ENCODE measurements at regions not wholly inside any gene's neighbourhood (a gene's known extent, or its start where the extent isn't known, plus 50 kb on each side); places are given as distances from the start of the nearest gene placed in this dataset.
"Not testable (repeated sequence)": the region's sequence is repeated elsewhere in the genome, so short reads cannot be mapped to it uniquely, and the experiment has no call there.

DNA sequence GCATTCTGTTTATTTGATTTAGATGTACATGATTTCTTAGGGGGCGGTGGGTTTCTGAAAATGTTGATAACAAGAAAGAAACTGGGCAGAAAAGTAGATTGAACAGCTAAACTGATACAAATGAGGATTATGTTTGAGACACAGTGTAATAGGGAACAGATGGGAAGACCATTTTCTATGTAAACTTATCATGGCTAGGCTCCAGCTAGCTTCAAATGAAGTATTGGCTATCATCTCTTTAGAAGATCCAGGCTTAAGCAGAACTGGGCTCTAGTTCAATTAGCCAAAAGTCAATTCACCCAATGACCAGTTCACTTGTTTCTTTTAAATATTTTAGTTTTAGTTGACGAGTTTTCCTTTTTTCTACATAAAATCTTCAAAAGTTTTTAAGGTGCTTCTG, 639.5 kb downstream of the ANKRD7 start:
- 57 to 78% (median 64%) methylated on average over 2 of the region's 2 CpGs for WGBS, 3 donors
- H3K27me3 ChIP-seq (ENCODE audit: control insufficient read depth in 3 of 3, insufficient read depth in 3 of 3, low read length in 3 of 3) = no peaks in the 10 kb centered on the region
- FAIRE-seq (no peak), DNase-seq (no peak)
- no peak overlapping the region for H3K4me3 ChIP-seq (ENCODE audit: low read depth in 1 of 3, low read length in 3 of 3)
- no peaks in the 10 kb centered on the region for H3K9me3 ChIP-seq (ENCODE audit: control insufficient read depth in 2 of 2, insufficient read depth in 1 of 2, low read depth in 1 of 2, low read length in 1 of 2)
- no peak overlapping the region for H3K27ac ChIP-seq (ENCODE audit: low read depth in 1 of 3, low read length in 2 of 3)
- no peaks in the 10 kb centered on the region for H3K4me1 ChIP-seq (ENCODE audit: control insufficient read depth in 3 of 3, insufficient read depth in 2 of 3, low read depth in 1 of 3, low read length in 2 of 3)
- H3K36me3 ChIP-seq (ENCODE audit: control insufficient read depth in 3 of 3, insufficient read depth in 2 of 3, low read depth in 1 of 3, low read length in 3 of 3) = no peaks in the 10 kb centered on the region

DNA sequence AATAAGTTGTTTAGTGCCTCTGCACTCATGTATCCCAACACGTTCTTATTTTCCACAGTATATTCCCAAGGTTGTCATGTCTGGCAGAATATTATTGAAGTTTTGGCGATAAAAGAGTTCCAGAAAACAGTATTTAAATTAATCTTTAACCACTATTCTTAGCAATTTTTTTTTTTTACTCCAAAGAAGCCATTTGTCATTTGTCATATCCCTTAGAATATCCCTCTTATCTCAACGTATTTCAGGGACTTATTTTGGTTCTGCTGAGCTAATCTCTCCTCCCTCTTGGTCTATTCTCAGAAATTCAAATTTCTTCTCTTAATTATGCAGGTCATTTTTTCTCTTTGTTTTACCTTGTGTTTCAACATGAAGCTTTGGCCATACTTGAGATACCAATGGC, 643.4 kb downstream of the ANKRD7 start:
- FAIRE-seq = no peak
- WGBS, 3 donors = 35 to 49% (median 37%) methylated on average over 3 of the region's 3 CpGs
- Histone ChIP-seq H3K4me3 (ENCODE audit: low read depth in 1 of 3, low read length in 3 of 3) (no peak overlapping the region), H3K27me3 (ENCODE audit: control insufficient read depth in 3 of 3, insufficient read depth in 3 of 3, low read length in 3 of 3) (no peaks in the 10 kb centered on the region), H3K27ac (ENCODE audit: low read depth in 1 of 3, low read length in 2 of 3) (no peak overlapping the region), H3K4me1 (ENCODE audit: control insufficient read depth in 3 of 3, insufficient read depth in 2 of 3, low read depth in 1 of 3, low read length in 2 of 3) (no peaks in the 10 kb centered on the region), H3K36me3 (ENCODE audit: control insufficient read depth in 3 of 3, insufficient read depth in 2 of 3, low read depth in 1 of 3, low read length in 3 of 3) (no peaks in the 10 kb centered on the region), H3K9me3 (ENCODE audit: control insufficient read depth in 2 of 2, insufficient read depth in 1 of 2, low read depth in 1 of 2, low read length in 1 of 2) (no peaks in the 10 kb centered on the region)
- DNase-seq = no peak

DNA sequence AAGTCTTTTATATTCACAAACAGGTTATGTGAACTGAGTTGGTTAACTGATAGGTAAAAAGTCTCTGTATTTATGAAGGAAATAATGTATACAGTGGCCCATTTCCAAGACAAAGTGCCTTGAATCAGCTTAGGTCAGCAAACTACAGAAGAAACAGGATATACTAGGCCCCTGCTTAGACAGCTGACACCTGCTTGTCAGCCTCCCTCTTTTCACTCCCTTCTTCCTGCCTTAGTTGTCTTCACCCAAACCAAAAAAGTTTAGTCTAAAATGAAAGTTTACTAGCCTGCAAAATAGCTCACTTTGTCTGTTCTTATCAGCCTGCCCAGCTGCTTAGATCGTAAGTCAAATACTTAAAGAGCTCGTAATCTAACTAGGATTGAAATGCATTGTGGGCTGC, 644.6 kb downstream of the ANKRD7 start:
- FAIRE-seq; H3K36me3 ChIP-seq (ENCODE audit: control insufficient read depth in 3 of 3, insufficient read depth in 2 of 3, low read depth in 1 of 3, low read length in 3 of 3); H3K27ac ChIP-seq (ENCODE audit: low read depth in 1 of 3, low read length in 2 of 3); H3K4me3 ChIP-seq (ENCODE audit: low read depth in 1 of 3, low read length in 3 of 3); H3K4me1 ChIP-seq (ENCODE audit: control insufficient read depth in 3 of 3, insufficient read depth in 2 of 3, low read depth in 1 of 3, low read length in 2 of 3); H3K27me3 ChIP-seq (ENCODE audit: control insufficient read depth in 3 of 3, insufficient read depth in 3 of 3, low read length in 3 of 3); DNase-seq; H3K9me3 ChIP-seq (ENCODE audit: control insufficient read depth in 2 of 2, insufficient read depth in 1 of 2, low read depth in 1 of 2, low read length in 1 of 2): not testable (repeated sequence)
- WGBS, 3 donors = 30 to 62% (median 49%) methylated on average over 2 of the region's 2 CpGs

DNA sequence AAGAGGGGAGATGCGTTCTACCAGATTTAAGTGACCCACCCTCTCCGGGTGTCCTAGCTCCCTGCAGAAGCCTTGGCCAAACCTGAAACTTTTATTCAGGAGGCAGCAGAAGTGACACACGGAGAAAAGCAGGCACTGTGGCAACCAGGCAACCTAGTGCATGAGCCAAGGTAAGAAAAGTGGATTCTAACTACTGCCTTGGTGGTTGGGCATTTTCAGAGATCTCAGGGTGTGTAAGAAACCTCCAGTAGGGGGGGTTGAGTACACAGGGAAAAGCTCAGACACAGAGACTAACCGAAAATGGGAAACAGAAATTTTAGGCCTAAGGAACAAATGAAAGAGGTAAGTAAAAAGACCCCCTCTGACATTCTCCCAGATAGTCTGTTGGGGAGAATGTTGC, 645.7 kb downstream of the ANKRD7 start:
- Histone ChIP-seq H3K27ac (ENCODE audit: low read depth in 1 of 3, low read length in 2 of 3) (no peak overlapping the region), H3K9me3 (ENCODE audit: control insufficient read depth in 2 of 2, insufficient read depth in 1 of 2, low read depth in 1 of 2, low read length in 1 of 2) (no peaks in the 10 kb centered on the region), H3K36me3 (ENCODE audit: control insufficient read depth in 3 of 3, insufficient read depth in 2 of 3, low read depth in 1 of 3, low read length in 3 of 3) (no peaks in the 10 kb centered on the region), H3K4me1 (ENCODE audit: control insufficient read depth in 3 of 3, insufficient read depth in 2 of 3, low read depth in 1 of 3, low read length in 2 of 3) (no peaks in the 10 kb centered on the region), H3K4me3 (ENCODE audit: low read depth in 1 of 3, low read length in 3 of 3) (no peak overlapping the region), H3K27me3 (ENCODE audit: control insufficient read depth in 3 of 3, insufficient read depth in 3 of 3, low read length in 3 of 3) (no peaks in the 10 kb centered on the region)
- DNase-seq (no peak), FAIRE-seq (no peak)
- 74 to 83% (median 80%) methylated on average over 4 of the region's 4 CpGs for WGBS, 3 donors

- WGBS, 3 donors = 36 to 57% (median 51%) methylated on average over 3 of the region's 3 CpGs
Observed at GRCh38 chr7:118872568-118872967, 648.1 kb downstream of the ANKRD7 start.

GRCh38 chr7:118877187-118877586, 652.7 kb downstream of the ANKRD7 start:
- no peaks in the 10 kb centered on the region for H3K4me1 ChIP-seq (ENCODE audit: control insufficient read depth in 3 of 3, insufficient read depth in 2 of 3, low read depth in 1 of 3, low read length in 2 of 3)
- FAIRE-seq (no peak), DNase-seq (no peak)
- no peak overlapping the region for H3K4me3 ChIP-seq (ENCODE audit: low read depth in 1 of 3, low read length in 3 of 3)
- 38 to 72% (median 54%) methylated on average over 2 of the region's 2 CpGs for WGBS, 3 donors
- peaks cover 0 to 2% of the 10 kb centered on the region in 2 donors for H3K9me3 ChIP-seq (ENCODE audit: control insufficient read depth in 2 of 2, insufficient read depth in 1 of 2, low read depth in 1 of 2, low read length in 1 of 2)
- H3K27ac ChIP-seq (ENCODE audit: low read depth in 1 of 3, low read length in 2 of 3) = no peak overlapping the region
- no peaks in the 10 kb centered on the region for H3K27me3 ChIP-seq (ENCODE audit: control insufficient read depth in 3 of 3, insufficient read depth in 3 of 3, low read length in 3 of 3)
- no peaks in the 10 kb centered on the region for H3K36me3 ChIP-seq (ENCODE audit: control insufficient read depth in 3 of 3, insufficient read depth in 2 of 3, low read depth in 1 of 3, low read length in 3 of 3)

More at GRCh38 chr7:118872568-118872967, 648.1 kb downstream of the ANKRD7 start:
- Histone ChIP-seq H3K36me3 (ENCODE audit: control insufficient read depth in 3 of 3, insufficient read depth in 2 of 3, low read depth in 1 of 3, low read length in 3 of 3) (no peaks in the 10 kb centered on the region), H3K27me3 (ENCODE audit: control insufficient read depth in 3 of 3, insufficient read depth in 3 of 3, low read length in 3 of 3) (no peaks in the 10 kb centered on the region), H3K4me1 (ENCODE audit: control insufficient read depth in 3 of 3, insufficient read depth in 2 of 3, low read depth in 1 of 3, low read length in 2 of 3) (no peaks in the 10 kb centered on the region), H3K9me3 (ENCODE audit: control insufficient read depth in 2 of 2, insufficient read depth in 1 of 2, low read depth in 1 of 2, low read length in 1 of 2) (no peaks in the 10 kb centered on the region), H3K4me3 (ENCODE audit: low read depth in 1 of 3, low read length in 3 of 3) (no peak overlapping the region), H3K27ac (ENCODE audit: low read depth in 1 of 3, low read length in 2 of 3) (no peak overlapping the region)
- FAIRE-seq (no peak), DNase-seq (no peak)

DNA sequence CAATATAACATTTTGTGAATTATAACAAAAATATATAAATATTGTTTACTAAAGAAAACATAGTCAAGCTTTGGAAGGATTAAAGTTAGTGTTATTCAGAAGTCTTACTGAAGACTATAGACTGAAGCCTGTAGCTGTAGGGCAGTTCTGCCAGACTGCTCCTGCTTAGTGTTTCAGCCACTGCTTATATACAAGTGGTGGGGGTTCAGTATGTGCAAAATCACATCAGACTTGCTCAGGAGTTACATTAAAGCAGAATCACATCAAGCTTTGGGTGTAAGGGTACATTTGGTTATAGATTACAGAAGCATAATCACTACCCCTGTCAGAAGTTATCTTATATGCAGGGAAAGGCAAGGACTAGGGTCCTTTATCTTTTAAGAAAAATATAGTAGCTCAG, 653.8 kb downstream of the ANKRD7 start:
- H3K36me3 ChIP-seq (ENCODE audit: control insufficient read depth in 3 of 3, insufficient read depth in 2 of 3, low read depth in 1 of 3, low read length in 3 of 3) = no peaks in the 10 kb centered on the region
- no peaks in the 10 kb centered on the region for H3K4me1 ChIP-seq (ENCODE audit: control insufficient read depth in 3 of 3, insufficient read depth in 2 of 3, low read depth in 1 of 3, low read length in 2 of 3)
- DNase-seq (no peak), FAIRE-seq (no peak)
- peaks cover 0 to 2% of the 10 kb centered on the region in 2 donors for H3K9me3 ChIP-seq (ENCODE audit: control insufficient read depth in 2 of 2, insufficient read depth in 1 of 2, low read depth in 1 of 2, low read length in 1 of 2)
- H3K27ac ChIP-seq (ENCODE audit: low read depth in 1 of 3, low read length in 2 of 3) = no peak overlapping the region
- H3K27me3 ChIP-seq (ENCODE audit: control insufficient read depth in 3 of 3, insufficient read depth in 3 of 3, low read length in 3 of 3) = no peaks in the 10 kb centered on the region
- H3K4me3 ChIP-seq (ENCODE audit: low read depth in 1 of 3, low read length in 3 of 3) = no peak overlapping the region

DNA sequence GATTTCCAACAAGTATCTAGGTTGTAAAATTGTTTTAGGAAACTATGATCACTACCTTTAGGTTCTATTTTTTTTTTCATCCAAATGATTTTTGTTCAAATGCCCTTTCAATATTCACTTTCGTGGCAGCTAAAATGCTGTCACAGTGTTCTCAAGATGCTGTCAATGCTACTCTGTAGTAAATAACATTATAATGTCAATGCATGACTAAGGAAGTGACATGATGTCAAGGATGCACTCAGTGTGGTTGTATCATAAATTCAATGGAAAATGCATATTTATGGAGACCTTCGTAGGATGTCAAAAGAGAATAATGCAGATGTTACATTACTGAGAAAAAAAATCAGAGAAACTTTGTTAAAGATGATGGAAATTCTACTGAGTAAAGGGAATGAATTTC, 673.8 kb downstream of the ANKRD7 start:
- FAIRE-seq = no peak
- WGBS, 3 donors = 73 to 89% (median 79%) methylated on average over 2 of the region's 2 CpGs
- H3K9me3 ChIP-seq (ENCODE audit: control insufficient read depth in 2 of 2, insufficient read depth in 1 of 2, low read depth in 1 of 2, low read length in 1 of 2) = no peaks in the 10 kb centered on the region
- no peaks in the 10 kb centered on the region for H3K4me1 ChIP-seq (ENCODE audit: control insufficient read depth in 3 of 3, insufficient read depth in 2 of 3, low read depth in 1 of 3, low read length in 2 of 3)
- DNase-seq = no peak
- no peak overlapping the region for H3K27ac ChIP-seq (ENCODE audit: low read depth in 1 of 3, low read length in 2 of 3)
- no peak overlapping the region for H3K4me3 ChIP-seq (ENCODE audit: low read depth in 1 of 3, low read length in 3 of 3)
- no peaks in the 10 kb centered on the region for H3K36me3 ChIP-seq (ENCODE audit: control insufficient read depth in 3 of 3, insufficient read depth in 2 of 3, low read depth in 1 of 3, low read length in 3 of 3)
- H3K27me3 ChIP-seq (ENCODE audit: control insufficient read depth in 3 of 3, insufficient read depth in 3 of 3, low read length in 3 of 3) = no peaks in the 10 kb centered on the region

DNA sequence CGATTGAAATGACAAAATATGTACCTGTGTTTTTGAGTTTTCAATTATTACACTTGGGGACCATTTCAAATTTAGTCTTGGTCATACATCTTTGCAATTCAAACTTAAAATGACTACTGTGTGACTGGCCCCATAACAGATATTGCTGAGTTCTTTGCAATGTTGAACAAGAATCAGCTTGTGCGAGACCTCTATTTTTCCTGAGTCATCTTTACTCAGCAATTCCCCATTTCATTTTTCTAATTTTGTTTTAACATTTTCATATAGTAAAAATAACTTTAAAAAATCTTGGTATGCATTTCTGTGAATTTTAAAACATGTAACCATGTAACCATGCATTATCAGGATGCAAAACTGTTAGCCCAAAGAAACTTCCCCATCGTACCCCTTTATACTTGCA, 678.1 kb downstream of the ANKRD7 start:
- Histone ChIP-seq H3K27ac (ENCODE audit: low read depth in 1 of 3, low read length in 2 of 3) (no peak overlapping the region), H3K27me3 (ENCODE audit: control insufficient read depth in 3 of 3, insufficient read depth in 3 of 3, low read length in 3 of 3) (no peaks in the 10 kb centered on the region), H3K4me3 (ENCODE audit: low read depth in 1 of 3, low read length in 3 of 3) (no peak overlapping the region), H3K9me3 (ENCODE audit: control insufficient read depth in 2 of 2, insufficient read depth in 1 of 2, low read depth in 1 of 2, low read length in 1 of 2) (no peaks in the 10 kb centered on the region), H3K4me1 (ENCODE audit: control insufficient read depth in 3 of 3, insufficient read depth in 2 of 3, low read depth in 1 of 3, low read length in 2 of 3) (no peaks in the 10 kb centered on the region), H3K36me3 (ENCODE audit: control insufficient read depth in 3 of 3, insufficient read depth in 2 of 3, low read depth in 1 of 3, low read length in 3 of 3) (no peaks in the 10 kb centered on the region)
- no peak for FAIRE-seq
- DNase-seq = no peak
- 81 to 91% (median 90%) methylated on average over 3 of the region's 3 CpGs for WGBS, 3 donors

Data from small intestine (tissue), 7 donors.